ENCODE measurements at regions not wholly inside any gene's neighbourhood (a gene's known extent, or its start where the extent isn't known, plus 50 kb on each side); places are given as distances from the start of the nearest gene placed in this dataset.

DNA sequence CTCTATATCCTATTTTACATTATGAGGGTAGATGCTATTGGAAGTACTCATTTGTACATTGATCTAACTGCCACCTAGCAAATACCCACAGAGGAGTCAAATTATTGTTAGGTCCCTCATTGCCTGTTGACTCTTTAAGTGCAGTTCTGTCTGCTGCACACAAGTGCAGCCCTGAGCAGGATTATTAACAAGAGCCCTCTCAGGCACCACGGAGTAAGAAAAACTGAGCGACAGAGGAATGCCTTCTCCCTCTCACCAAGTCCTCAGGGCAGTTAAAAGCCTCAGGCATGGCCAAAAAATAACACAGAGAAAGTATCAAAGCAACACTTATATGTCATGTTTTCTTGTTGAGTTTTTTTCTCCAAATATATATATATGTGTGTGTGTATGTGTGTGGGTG is 340.0 kb upstream of the NRG3 start:
- Histone ChIP-seq H2BK15ac (ENCODE audit: low read length) (no peak overlapping the region), H2BK5ac (ENCODE audit: low read depth, low read length) (no peak overlapping the region), H2BK12ac (ENCODE audit: low read depth, low read length) (no peak overlapping the region), H3K14ac (ENCODE audit: insufficient read length) (no peak overlapping the region), H3K27ac (ENCODE audit: low read depth, low read length) (no peak overlapping the region), H3K23ac (ENCODE audit: insufficient read length) (no peak overlapping the region), H4K20me1 (replicated peaks in 1 of 2; ENCODE audit: control insufficient read depth in 1 of 2, insufficient read depth in 2 of 2, low read length in 2 of 2) (no peaks in the 10 kb centered on the region), H2BK120ac (replicated peaks; ENCODE audit: low read depth, low read length) (no peak overlapping the region), H3K36me3 (ENCODE audit: control insufficient read depth in 2 of 4, insufficient read depth in 4 of 4, low read length in 3 of 4) (no peaks in the 10 kb centered on the region), H3K4me1 (replicated peaks in 1 of 4; ENCODE audit: control insufficient read depth in 3 of 4, insufficient read depth in 4 of 4, low read length in 3 of 4) (no peaks in the 10 kb centered on the region), H2AK5ac (ENCODE audit: low read depth, low read length) (no peak overlapping the region), H3K27me3 (replicated peaks in 1 of 4; ENCODE audit: control insufficient read depth in 3 of 4, extremely low read depth in 1 of 4, insufficient read depth in 3 of 4, low read length in 3 of 4) (no peaks in the 10 kb centered on the region), H3K18ac (ENCODE audit: extremely low read depth, low read length) (no peak overlapping the region), H3K4me2 (ENCODE audit: insufficient read depth in 1 of 2, low read depth in 2 of 2, low read length in 2 of 2) (no peak overlapping the region), H3K79me2 (ENCODE audit: control insufficient read depth in 1 of 2, insufficient read depth in 2 of 2, low read length in 2 of 2) (no peaks in the 10 kb centered on the region), H3K4ac (replicated peaks; ENCODE audit: insufficient read length, low read depth, low read length) (no peak overlapping the region), H3K4me3 (ENCODE audit: extremely low read depth in 1 of 4, insufficient read depth in 2 of 4, low read depth in 3 of 4, low read length in 4 of 4) (no peak overlapping the region), H3K9ac (replicated peaks in 1 of 4; ENCODE audit: extremely low read depth in 1 of 4, low read depth in 3 of 4, low read length in 3 of 4) (no peak overlapping the region), H2BK20ac (ENCODE audit: low read length) (no peak overlapping the region), H3K79me1 (ENCODE audit: low read depth, low read length) (no peaks in the 10 kb centered on the region), H4K8ac (ENCODE audit: extremely low read depth, insufficient read depth, low read length) (no peak overlapping the region), H4K5ac (ENCODE audit: insufficient read length, low read depth, low read length) (no peak overlapping the region), H3K9me3 (ENCODE audit: insufficient read depth in 2 of 2, low read depth in 1 of 2, low read length in 1 of 2) (no peaks in the 10 kb centered on the region), H3K23me2 (ENCODE audit: low read depth, low read length) (no peaks in the 10 kb centered on the region), H2AFZ (ENCODE audit: low read length) (no peak overlapping the region), H3K56ac (replicated peaks; ENCODE audit: insufficient read length, low read depth, low read length) (no peak overlapping the region), H4K91ac (replicated peaks; ENCODE audit: insufficient read length, low read length) (no peak overlapping the region)
- DNase-seq (ENCODE audit: low read depth in 1 of 2, low spot score in 2 of 2) (no peak), FAIRE-seq (no peak)
- ChIA-PET CTCF (ENCODE audit: partially characterized antibody) (no interaction called here), POLR2A (ENCODE audit: partially characterized antibody) (no interaction called here)
- WGBS, 2 experiments (ENCODE audit: extremely low coverage in 1 of 2, insufficient coverage in 1 of 2, insufficient read length in 1 of 2, insufficient replicate concordance in 2 of 2, low coverage in 1 of 2, low lambda C conversion rate in 2 of 2, missing lambda C conversion rate in 1 of 2), result 78% methylated on average over 2 of the region's 2 CpGs; no CpG with 5 or more reads in 1 of the 2 experiments
- no peak for TF ChIP-seq SRF (IDR thresholded peaks at IDR 0.05; ENCODE audit: low read depth, low read length)
- TF ChIP-seq, protein P1, sequence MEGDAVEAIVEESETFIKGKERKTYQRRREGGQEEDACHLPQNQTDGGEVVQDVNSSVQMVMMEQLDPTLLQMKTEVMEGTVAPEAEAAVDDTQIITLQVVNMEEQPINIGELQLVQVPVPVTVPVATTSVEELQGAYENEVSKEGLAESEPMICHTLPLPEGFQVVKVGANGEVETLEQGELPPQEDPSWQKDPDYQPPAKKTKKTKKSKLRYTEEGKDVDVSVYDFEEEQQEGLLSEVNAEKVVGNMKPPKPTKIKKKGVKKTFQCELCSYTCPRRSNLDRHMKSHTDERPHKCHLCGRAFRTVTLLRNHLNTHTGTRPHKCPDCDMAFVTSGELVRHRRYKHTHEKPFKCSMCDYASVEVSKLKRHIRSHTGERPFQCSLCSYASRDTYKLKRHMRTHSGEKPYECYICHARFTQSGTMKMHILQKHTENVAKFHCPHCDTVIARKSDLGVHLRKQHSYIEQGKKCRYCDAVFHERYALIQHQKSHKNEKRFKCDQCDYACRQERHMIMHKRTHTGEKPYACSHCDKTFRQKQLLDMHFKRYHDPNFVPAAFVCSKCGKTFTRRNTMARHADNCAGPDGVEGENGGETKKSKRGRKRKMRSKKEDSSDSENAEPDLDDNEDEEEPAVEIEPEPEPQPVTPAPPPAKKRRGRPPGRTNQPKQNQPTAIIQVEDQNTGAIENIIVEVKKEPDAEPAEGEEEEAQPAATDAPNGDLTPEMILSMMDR (IDR thresholded peaks at IDR 0.05; ENCODE audit: control extremely low read depth in 1 of 3, insufficient read depth in 1 of 3, low read depth in 1 of 3, low read length in 3 of 3), result no peak
- TF ChIP-seq, protein P2, sequence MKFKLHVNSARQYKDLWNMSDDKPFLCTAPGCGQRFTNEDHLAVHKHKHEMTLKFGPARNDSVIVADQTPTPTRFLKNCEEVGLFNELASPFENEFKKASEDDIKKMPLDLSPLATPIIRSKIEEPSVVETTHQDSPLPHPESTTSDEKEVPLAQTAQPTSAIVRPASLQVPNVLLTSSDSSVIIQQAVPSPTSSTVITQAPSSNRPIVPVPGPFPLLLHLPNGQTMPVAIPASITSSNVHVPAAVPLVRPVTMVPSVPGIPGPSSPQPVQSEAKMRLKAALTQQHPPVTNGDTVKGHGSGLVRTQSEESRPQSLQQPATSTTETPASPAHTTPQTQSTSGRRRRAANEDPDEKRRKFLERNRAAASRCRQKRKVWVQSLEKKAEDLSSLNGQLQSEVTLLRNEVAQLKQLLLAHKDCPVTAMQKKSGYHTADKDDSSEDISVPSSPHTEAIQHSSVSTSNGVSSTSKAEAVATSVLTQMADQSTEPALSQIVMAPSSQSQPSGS (IDR thresholded peaks at IDR 0.05; ENCODE audit: low read length), result no peak
- TF ChIP-seq BACH1 (IDR thresholded peaks at IDR 0.05; ENCODE audit: low read length), result no peak
- no peak for TF ChIP-seq EP300 (IDR thresholded peaks at IDR 0.05; ENCODE audit: borderline replicate concordance in 1 of 2, low read depth in 2 of 2, low read length in 2 of 2)
- no peak for TF ChIP-seq GTF2F1 (IDR thresholded peaks at IDR 0.05; ENCODE audit: borderline replicate concordance, low read depth, low read length)
- TF ChIP-seq NRF1 (IDR thresholded peaks at IDR 0.05; ENCODE audit: low read depth, low read length), result no peak
- TF ChIP-seq, protein P3, sequence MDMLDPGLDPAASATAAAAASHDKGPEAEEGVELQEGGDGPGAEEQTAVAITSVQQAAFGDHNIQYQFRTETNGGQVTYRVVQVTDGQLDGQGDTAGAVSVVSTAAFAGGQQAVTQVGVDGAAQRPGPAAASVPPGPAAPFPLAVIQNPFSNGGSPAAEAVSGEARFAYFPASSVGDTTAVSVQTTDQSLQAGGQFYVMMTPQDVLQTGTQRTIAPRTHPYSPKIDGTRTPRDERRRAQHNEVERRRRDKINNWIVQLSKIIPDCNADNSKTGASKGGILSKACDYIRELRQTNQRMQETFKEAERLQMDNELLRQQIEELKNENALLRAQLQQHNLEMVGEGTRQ (IDR thresholded peaks at IDR 0.05; ENCODE audit: low read length), result no peak
- TF ChIP-seq RBBP5 (IDR thresholded peaks at IDR 0.05; ENCODE audit: borderline replicate concordance, low read depth, low read length), result no peak
